Prostate gland (tissue), 2 donors: ENCODE measurements at regions not wholly inside any gene's neighbourhood (a gene's known extent, or its start where the extent isn't known, plus 50 kb on each side); places are given as distances from the start of the nearest gene placed in this dataset.

Experiments
- CTCF ChIP-seq, 4 experiments: fragments of 200-600 bp in 2 of 4; fragments of 450-650 bp in 2 of 4; sonication (generic) in 2 of 4; IDR thresholded peaks; 1 replicate in 3 of 4; 2 replicates in 1 of 4; pipeline ENCODE4 v1.5.1; 2016 to 2019; ENCODE audit warnings: antibody characterized with exemption in 4 of 4, mild to moderate bottlenecking in 2 of 4, moderate library complexity in 2 of 4
- POLR2A ChIP-seq: fragments of 450-650 bp; IDR thresholded peaks from one replicate; pipeline ENCODE4 v1.6.1; 2016; ENCODE audit warnings: antibody characterized with exemption, mild to moderate bottlenecking
- POLR2AphosphoS5 ChIP-seq: sonication (generic); formaldehyde crosslinking; IDR thresholded peaks from one replicate; pipeline ENCODE4 v1.6.1; 2017; ENCODE audit warnings: antibody characterized with exemption

DNA sequence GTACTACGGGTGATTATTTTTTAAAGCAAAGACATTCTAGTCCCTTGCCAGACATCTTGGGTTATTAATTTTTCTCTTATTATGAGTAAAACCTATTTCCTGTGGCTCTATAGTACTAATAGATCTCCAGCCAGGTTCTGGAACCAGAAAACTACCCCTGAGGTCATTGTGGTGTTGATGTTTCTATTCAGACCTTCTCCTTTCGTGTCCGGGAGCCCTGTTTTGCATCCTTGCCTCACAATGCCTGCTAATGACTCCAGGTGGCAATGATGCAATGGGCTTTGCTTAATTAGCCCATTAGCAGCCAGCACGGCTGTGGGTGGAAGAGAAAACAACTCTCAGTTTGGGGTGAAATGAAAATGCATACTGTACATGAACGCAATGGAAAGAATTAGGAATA, 62.9 kb upstream of the ARG1 start:
- TF ChIP-seq CTCF (IDR thresholded peaks at IDR 0.05) (no peak), POLR2A (no peak), POLR2AphosphoS5 (no peak)
